ENCODE measurements at regions not wholly inside any gene's neighbourhood (a gene's known extent, or its start where the extent isn't known, plus 50 kb on each side); places are given as distances from the start of the nearest gene placed in this dataset.

GRCh38 chr6:14031516-14031915 lies 86.1 kb upstream of the CD83 start:
- Histone ChIP-seq H3K36me3 (no peaks in the 10 kb centered on the region), H3K27ac (no peak overlapping the region), H3K4me3 (no peak overlapping the region), H3K4me1 (replicated peaks) (peaks cover 19% of the 10 kb centered on the region), H3K9me3 (replicated peaks) (no peaks in the 10 kb centered on the region), H3K27me3 (replicated peaks) (no peaks in the 10 kb centered on the region)
- DNase-seq (ENCODE audit: low read depth in 1 of 2, low spot score in 2 of 2): no peak

GRCh38 chr6:14035071-14035847 lies 82.3 kb upstream of the CD83 start:
- DNase-seq (ENCODE audit: low read depth in 1 of 2, low spot score in 2 of 2): peak; percentile 72 to 75
- Histone ChIP-seq H3K4me1 (replicated peaks) (peaks cover 33% of the 10 kb centered on the region), H3K9me3 (replicated peaks) (no peaks in the 10 kb centered on the region), H3K4me3 (no peak overlapping the region), H3K27me3 (replicated peaks) (no peaks in the 10 kb centered on the region), H3K27ac (peak overlapping the region; percentile 80), H3K36me3 (no peaks in the 10 kb centered on the region)

- Histone ChIP-seq H3K27me3 (replicated peaks) (no peaks in the 10 kb centered on the region), H3K4me3 (no peak overlapping the region), H3K9me3 (replicated peaks) (no peaks in the 10 kb centered on the region), H3K27ac (peak overlapping the region; percentile 80), H3K36me3 (no peaks in the 10 kb centered on the region), H3K4me1 (replicated peaks) (peaks cover 33% of the 10 kb centered on the region)
- DNase-seq (ENCODE audit: low read depth in 1 of 2, low spot score in 2 of 2): no peak
These were observed 81.7 kb upstream of the CD83 start for GRCh38 chr6:14035874-14036273.

- no peaks in the 10 kb centered on the region for H3K9me3 ChIP-seq (replicated peaks)
- H3K36me3 ChIP-seq: no peaks in the 10 kb centered on the region
- peaks cover 33% of the 10 kb centered on the region for H3K4me1 ChIP-seq (replicated peaks)
- H3K4me3 ChIP-seq: no peak overlapping the region
- peak overlapping the region; percentile 35; the same call in 1 of the 2 replicates for H3K27ac ChIP-seq
- no peak for DNase-seq (ENCODE audit: low read depth in 1 of 2, low spot score in 2 of 2)
- no peaks in the 10 kb centered on the region for H3K27me3 ChIP-seq (replicated peaks)
These were observed 80.7 kb upstream of the CD83 start for GRCh38 chr6:14036911-14037310.

- Histone ChIP-seq H3K27me3 (replicated peaks) (no peaks in the 10 kb centered on the region), H3K4me3 (no peak overlapping the region), H3K9me3 (replicated peaks) (no peaks in the 10 kb centered on the region), H3K27ac (peak overlapping the region; percentile 35; the same call in 1 of the 2 replicates), H3K36me3 (no peaks in the 10 kb centered on the region), H3K4me1 (replicated peaks) (peaks cover 33% of the 10 kb centered on the region)
- peak in 1 of 2 experiments; percentile 56 for DNase-seq (ENCODE audit: low read depth in 1 of 2, low spot score in 2 of 2)
These were observed 79.9 kb upstream of the CD83 start for GRCh38 chr6:14037402-14038277.

GRCh38 chr6:14038467-14039437 lies 78.8 kb upstream of the CD83 start:
- Histone ChIP-seq H3K27ac (no peak overlapping the region), H3K9me3 (replicated peaks) (no peaks in the 10 kb centered on the region), H3K36me3 (no peaks in the 10 kb centered on the region), H3K27me3 (replicated peaks) (no peaks in the 10 kb centered on the region), H3K4me1 (replicated peaks) (peaks cover 33% of the 10 kb centered on the region), H3K4me3 (no peak overlapping the region)
- no peak for DNase-seq (ENCODE audit: low read depth in 1 of 2, low spot score in 2 of 2)

GRCh38 chr6:14040042-14040441 lies 77.5 kb upstream of the CD83 start:
- H3K4me1 ChIP-seq (replicated peaks): peaks cover 29% of the 10 kb centered on the region
- no peaks in the 10 kb centered on the region for H3K9me3 ChIP-seq (replicated peaks)
- no peak overlapping the region for H3K4me3 ChIP-seq
- H3K27ac ChIP-seq: no peak overlapping the region
- no peaks in the 10 kb centered on the region for H3K27me3 ChIP-seq (replicated peaks)
- no peaks in the 10 kb centered on the region for H3K36me3 ChIP-seq
- DNase-seq (ENCODE audit: low read depth in 1 of 2, low spot score in 2 of 2): no peak

GRCh38 chr6:14046476-14047068 lies 71.0 kb upstream of the CD83 start:
- Histone ChIP-seq H3K27me3 (replicated peaks) (no peaks in the 10 kb centered on the region), H3K4me1 (replicated peaks) (no peaks in the 10 kb centered on the region), H3K36me3 (no peaks in the 10 kb centered on the region), H3K27ac (no peak overlapping the region), H3K9me3 (replicated peaks) (no peaks in the 10 kb centered on the region), H3K4me3 (no peak overlapping the region)
- peak in 1 of 2 experiments; percentile 19 for DNase-seq (ENCODE audit: low read depth in 1 of 2, low spot score in 2 of 2)

GRCh38 chr6:14047151-14047740 lies 70.3 kb upstream of the CD83 start:
- Histone ChIP-seq H3K27me3 (replicated peaks) (no peaks in the 10 kb centered on the region), H3K9me3 (replicated peaks) (no peaks in the 10 kb centered on the region), H3K4me1 (replicated peaks) (no peaks in the 10 kb centered on the region), H3K36me3 (no peaks in the 10 kb centered on the region), H3K27ac (no peak overlapping the region), H3K4me3 (no peak overlapping the region)
- no peak for DNase-seq (ENCODE audit: low read depth in 1 of 2, low spot score in 2 of 2)

GRCh38 chr6:14048837-14049236 lies 68.7 kb upstream of the CD83 start:
- DNase-seq (ENCODE audit: low read depth in 1 of 2, low spot score in 2 of 2): no peak
- no peak overlapping the region for H3K27ac ChIP-seq
- no peaks in the 10 kb centered on the region for H3K27me3 ChIP-seq (replicated peaks)

GRCh38 chr6:14051355-14051754 lies 66.2 kb upstream of the CD83 start:
- Histone ChIP-seq H3K36me3 (no peaks in the 10 kb centered on the region), H3K4me3 (no peak overlapping the region), H3K9me3 (replicated peaks) (no peaks in the 10 kb centered on the region), H3K27ac (no peak overlapping the region), H3K27me3 (replicated peaks) (no peaks in the 10 kb centered on the region), H3K4me1 (replicated peaks) (no peaks in the 10 kb centered on the region)
- no peak for DNase-seq (ENCODE audit: low read depth in 1 of 2, low spot score in 2 of 2)

More at GRCh38 chr6:14048837-14049236, 68.7 kb upstream of the CD83 start:
- no peaks in the 10 kb centered on the region for H3K4me1 ChIP-seq (replicated peaks)
- H3K4me3 ChIP-seq: no peak overlapping the region
- no peaks in the 10 kb centered on the region for H3K9me3 ChIP-seq (replicated peaks)
- no peaks in the 10 kb centered on the region for H3K36me3 ChIP-seq

GRCh38 chr6:14053811-14054210 lies 63.8 kb upstream of the CD83 start:
- Histone ChIP-seq H3K27ac (no peak overlapping the region), H3K27me3 (replicated peaks) (no peaks in the 10 kb centered on the region), H3K9me3 (replicated peaks) (no peaks in the 10 kb centered on the region), H3K36me3 (no peaks in the 10 kb centered on the region), H3K4me3 (no peak overlapping the region), H3K4me1 (replicated peaks) (no peaks in the 10 kb centered on the region)
- DNase-seq (ENCODE audit: low read depth in 1 of 2, low spot score in 2 of 2): no peak

- no peaks in the 10 kb centered on the region for H3K36me3 ChIP-seq
- H3K9me3 ChIP-seq (replicated peaks): no peaks in the 10 kb centered on the region
- no peaks in the 10 kb centered on the region for H3K4me1 ChIP-seq (replicated peaks)
- no peak for DNase-seq (ENCODE audit: low read depth in 1 of 2, low spot score in 2 of 2)
- no peaks in the 10 kb centered on the region for H3K27me3 ChIP-seq (replicated peaks)
- no peak overlapping the region for H3K27ac ChIP-seq
- no peak overlapping the region for H3K4me3 ChIP-seq
These were observed 62.0 kb upstream of the CD83 start for GRCh38 chr6:14055541-14055940.
